ENCODE measurements at regions not wholly inside any gene's neighbourhood (a gene's known extent, or its start where the extent isn't known, plus 50 kb on each side); places are given as distances from the start of the nearest gene placed in this dataset.

DNA sequence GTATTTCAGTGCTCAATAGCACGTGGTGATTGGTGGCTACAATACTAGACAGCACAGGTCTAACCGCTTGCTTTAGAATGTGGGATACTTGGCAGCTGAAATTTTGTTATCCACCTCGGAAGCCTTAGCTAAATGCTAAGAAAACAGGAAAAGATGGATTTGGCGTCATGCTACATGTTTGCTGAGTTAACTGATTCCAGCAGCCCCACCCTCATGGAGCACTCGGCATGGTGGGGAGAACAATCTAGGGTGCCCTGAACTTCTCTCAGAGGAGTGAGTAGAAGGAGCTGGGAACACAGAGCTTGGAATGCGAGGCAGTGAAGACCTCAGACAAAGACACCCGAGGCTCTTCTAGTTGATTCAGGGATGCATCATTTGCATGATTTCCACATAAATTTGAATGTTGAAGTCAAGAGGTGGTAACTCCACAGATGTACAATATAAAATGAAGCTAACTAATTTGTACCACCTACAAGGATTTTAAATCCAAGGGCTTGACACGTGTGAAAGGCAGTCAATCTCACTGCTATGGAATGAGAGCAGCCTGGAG lies 145.1 kb upstream of the FSTL4 start:
- Histone ChIP-seq H3K4me3 (no peak overlapping the region), H3K9ac (no peak overlapping the region), H3K9me3 (replicated peaks in 1 of 11) (no peaks in the 10 kb centered on the region), H3K4me2 (no peak overlapping the region), H3K27ac (no peak overlapping the region), H3K4me1 (peaks cover 0 to 22% (median 11%) of the 10 kb centered on the region in 10 experiments; a peak in 17 of 20 replicates), H3K27me3 (no peaks in the 10 kb centered on the region), H4K20me1 (no peaks in the 10 kb centered on the region), H3K36me3 (no peaks in the 10 kb centered on the region)
- TF ChIP-seq Cebpa-rat (IDR thresholded peaks at IDR 0.05): no peak

- peaks cover 0 to 22% (median 11%) of the 10 kb centered on the region in 10 experiments; a peak in 17 of 20 replicates for H3K4me1 ChIP-seq
- H3K27ac ChIP-seq: no peak overlapping the region
- no peaks in the 10 kb centered on the region for H3K9me3 ChIP-seq (replicated peaks in 1 of 11)
- H3K27me3 ChIP-seq: no peaks in the 10 kb centered on the region
- H3K9ac ChIP-seq: no peak overlapping the region
- no peaks in the 10 kb centered on the region for H3K36me3 ChIP-seq
- peak overlapping the region in 8 of 11 experiments; percentile 13 to 68 (median 52); a peak in 15 of 22 replicates for H3K4me2 ChIP-seq
- H4K20me1 ChIP-seq: no peaks in the 10 kb centered on the region
- no peak for TF ChIP-seq Cebpa-rat (IDR thresholded peaks at IDR 0.05)
- H3K4me3 ChIP-seq: no peak overlapping the region
These were observed 144.4 kb upstream of the FSTL4 start for GRCh38 chr5:133756756-133757155.

DNA sequence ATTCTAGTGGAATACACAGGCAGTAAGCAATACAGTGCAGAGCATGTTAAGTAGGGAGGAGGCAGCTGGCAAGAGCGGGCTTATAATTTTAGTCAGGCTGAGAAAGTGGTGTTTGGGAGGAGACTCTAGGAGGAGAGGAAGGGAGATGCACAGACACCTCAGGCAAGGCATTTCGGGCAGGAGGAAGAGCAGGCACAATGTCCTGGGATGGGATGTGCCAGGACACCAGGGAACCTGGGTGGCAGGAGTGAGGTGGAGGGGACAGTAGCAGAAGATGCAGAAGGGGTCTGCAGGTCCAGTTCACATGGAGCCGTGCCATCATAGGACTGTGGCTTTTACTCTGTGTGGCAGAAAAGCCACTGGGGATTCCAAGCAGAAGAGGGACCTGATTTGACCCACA lies 143.7 kb upstream of the FSTL4 start:
- TF ChIP-seq Cebpa-rat (IDR thresholded peaks at IDR 0.05): no peak
- Histone ChIP-seq H3K36me3 (no peaks in the 10 kb centered on the region), H3K9me3 (replicated peaks in 1 of 11) (no peaks in the 10 kb centered on the region), H3K4me3 (no peak overlapping the region), H3K4me2 (peak overlapping the region in 8 of 11 experiments; percentile 13 to 68 (median 52); a peak in 13 of 22 replicates), H3K27ac (no peak overlapping the region), H3K27me3 (no peaks in the 10 kb centered on the region), H4K20me1 (no peaks in the 10 kb centered on the region), H3K4me1 (peaks cover 0 to 22% (median 11%) of the 10 kb centered on the region in 10 experiments; a peak in 17 of 20 replicates), H3K9ac (no peak overlapping the region)

DNA sequence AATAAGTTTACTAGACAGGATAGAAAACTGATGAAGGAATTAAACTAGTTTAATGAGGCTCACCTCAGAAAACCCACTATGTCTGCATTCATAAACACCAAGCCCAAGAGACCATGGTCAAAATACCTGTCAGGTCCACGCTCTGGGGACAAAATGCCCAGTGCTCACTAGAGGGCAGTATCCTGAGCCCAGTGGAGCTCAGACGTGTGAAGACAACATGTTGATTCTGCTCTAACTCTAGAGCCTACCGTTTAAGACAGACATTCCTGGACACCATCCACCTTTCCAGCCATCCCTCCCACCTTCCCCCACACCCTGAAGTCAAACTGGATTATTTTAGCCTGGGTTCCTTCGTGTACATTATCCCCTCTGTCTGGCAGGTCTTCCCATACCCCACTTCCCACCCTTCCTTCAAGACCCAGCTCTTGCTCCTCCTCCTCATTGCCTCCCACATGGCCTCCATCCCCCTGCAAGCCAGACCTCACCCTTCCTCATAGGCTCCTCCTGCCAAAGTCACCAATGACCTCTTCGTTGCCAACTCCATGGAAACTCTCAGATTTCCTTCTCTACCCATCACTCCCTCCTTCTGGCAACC lies 142.3 kb upstream of the FSTL4 start:
- Histone ChIP-seq H3K9ac (no peak overlapping the region), H3K9me3 (replicated peaks in 1 of 11) (no peaks in the 10 kb centered on the region), H4K20me1 (no peaks in the 10 kb centered on the region), H3K4me2 (peak overlapping the region in 2 of 11 experiments; percentile 5 to 17; a peak in 3 of 22 replicates), H3K27me3 (no peaks in the 10 kb centered on the region), H3K27ac (no peak overlapping the region), H3K4me1 (peaks cover 0 to 22% (median 10%) of the 10 kb centered on the region in 10 experiments; a peak in 16 of 20 replicates), H3K4me3 (no peak overlapping the region), H3K36me3 (no peaks in the 10 kb centered on the region; a peak in 1 of 22 replicates)
- no peak for TF ChIP-seq Cebpa-rat (IDR thresholded peaks at IDR 0.05)

DNA sequence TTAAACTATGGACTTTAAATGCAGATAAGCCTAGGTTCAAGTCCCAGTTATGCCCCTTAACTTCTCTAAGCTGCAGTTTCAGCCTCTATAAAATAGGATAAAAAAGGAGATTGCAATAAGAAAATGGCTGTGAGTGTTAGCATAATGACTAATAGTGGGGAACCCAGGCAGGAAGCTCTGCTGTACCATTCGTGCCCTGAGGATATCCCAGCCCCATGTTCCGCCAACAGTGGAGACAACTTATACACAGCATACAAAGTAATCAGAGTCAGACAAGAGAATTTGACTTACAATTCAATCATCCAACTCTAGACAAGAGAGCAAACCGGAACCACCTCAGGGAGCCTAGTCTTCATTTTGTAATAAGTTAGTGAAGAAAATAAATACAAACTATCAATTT lies 141.5 kb upstream of the FSTL4 start:
- TF ChIP-seq Cebpa-rat (IDR thresholded peaks at IDR 0.05): no peak
- Histone ChIP-seq H4K20me1 (no peaks in the 10 kb centered on the region), H3K4me1 (peaks cover 0 to 22% (median 10%) of the 10 kb centered on the region in 10 experiments; a peak in 16 of 20 replicates), H3K4me2 (peak overlapping the region in 1 of 11 experiments; percentile 28; a peak in 2 of 22 replicates), H3K27me3 (no peaks in the 10 kb centered on the region), H3K9me3 (replicated peaks in 1 of 11) (no peaks in the 10 kb centered on the region), H3K4me3 (no peak overlapping the region), H3K27ac (no peak overlapping the region), H3K36me3 (no peaks in the 10 kb centered on the region; a peak in 1 of 22 replicates), H3K9ac (no peak overlapping the region)

- H3K27ac ChIP-seq: no peak overlapping the region
These were observed 139.5 kb upstream of the FSTL4 start for GRCh38 chr5:133751846-133752245.

GRCh38 chr5:133751421-133751820 lies 139.1 kb upstream of the FSTL4 start:
- Histone ChIP-seq H3K4me3 (no peak overlapping the region), H3K4me1 (peaks cover 0 to 16% (median 5%) of the 10 kb centered on the region in 10 experiments; a peak in 16 of 20 replicates)
- TF ChIP-seq Cebpa-rat (IDR thresholded peaks at IDR 0.05): no peak

More at GRCh38 chr5:133751846-133752245, 139.5 kb upstream of the FSTL4 start:
- Histone ChIP-seq H3K4me2 (no peak overlapping the region), H3K27me3 (no peaks in the 10 kb centered on the region), H3K4me3 (no peak overlapping the region), H3K4me1 (peaks cover 0 to 20% (median 9%) of the 10 kb centered on the region in 10 experiments; a peak in 16 of 20 replicates), H3K9me3 (replicated peaks in 1 of 11) (peaks cover 0 to 5% (median 3%) of the 10 kb centered on the region in 11 experiments; a peak in 12 of 22 replicates), H4K20me1 (no peaks in the 10 kb centered on the region), H3K36me3 (no peaks in the 10 kb centered on the region; a peak in 1 of 22 replicates), H3K9ac (no peak overlapping the region)
- no peak for TF ChIP-seq Cebpa-rat (IDR thresholded peaks at IDR 0.05)

GRCh38 chr5:133750856-133751255 lies 138.5 kb upstream of the FSTL4 start:
- Histone ChIP-seq H3K9me3 (replicated peaks in 1 of 11) (peaks cover 0 to 7% (median 6%) of the 10 kb centered on the region in 11 experiments; a peak in 12 of 22 replicates), H3K36me3 (no peaks in the 10 kb centered on the region; a peak in 1 of 22 replicates), H3K27me3 (no peaks in the 10 kb centered on the region), H3K27ac (no peak overlapping the region), H3K4me3 (no peak overlapping the region), H3K4me2 (no peak overlapping the region), H3K9ac (no peak overlapping the region), H3K4me1 (peaks cover 0 to 10% (median under 1%) of the 10 kb centered on the region in 10 experiments; a peak in 5 of 20 replicates), H4K20me1 (no peaks in the 10 kb centered on the region)
- TF ChIP-seq Cebpa-rat (IDR thresholded peaks at IDR 0.05): no peak

More at GRCh38 chr5:133751421-133751820, 139.1 kb upstream of the FSTL4 start:
- Histone ChIP-seq H3K27ac (no peak overlapping the region), H3K27me3 (no peaks in the 10 kb centered on the region), H3K9me3 (replicated peaks in 1 of 11) (peaks cover 0 to 7% (median 6%) of the 10 kb centered on the region in 11 experiments; a peak in 12 of 22 replicates), H3K36me3 (no peaks in the 10 kb centered on the region; a peak in 1 of 22 replicates), H4K20me1 (no peaks in the 10 kb centered on the region), H3K9ac (no peak overlapping the region), H3K4me2 (no peak overlapping the region)

DNA sequence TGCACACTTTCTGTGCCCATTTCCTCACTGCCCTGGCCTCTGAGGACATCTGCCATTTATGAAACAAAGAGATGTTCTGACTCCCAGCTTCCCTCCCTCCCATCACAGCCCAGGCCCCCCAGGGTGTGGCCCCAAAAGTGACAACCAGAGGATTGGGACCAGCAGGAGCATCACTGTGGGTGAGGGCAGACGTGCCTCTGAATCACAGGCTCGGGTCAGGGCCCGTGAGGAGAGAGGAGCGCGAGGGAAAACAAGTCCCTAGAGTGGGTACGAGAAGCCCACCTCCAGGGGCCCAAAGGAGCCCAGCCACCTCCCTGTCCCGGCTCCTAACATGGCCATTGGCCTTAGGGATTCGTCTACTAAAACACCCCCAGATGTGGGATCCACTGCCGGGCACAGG lies 138.0 kb upstream of the FSTL4 start:
- Histone ChIP-seq H3K27ac (no peak overlapping the region), H3K9ac (no peak overlapping the region), H3K4me1 (peaks cover 0 to 9% (median 4%) of the 10 kb centered on the region in 10 experiments; a peak in 18 of 20 replicates), H3K4me3 (no peak overlapping the region), H3K27me3 (no peaks in the 10 kb centered on the region), H3K9me3 (replicated peaks in 1 of 11) (peaks cover 0 to 7% (median 6%) of the 10 kb centered on the region in 11 experiments; a peak in 12 of 22 replicates), H4K20me1 (no peaks in the 10 kb centered on the region), H3K4me2 (no peak overlapping the region), H3K36me3 (no peaks in the 10 kb centered on the region; a peak in 1 of 22 replicates)
- TF ChIP-seq Cebpa-rat (IDR thresholded peaks at IDR 0.05): no peak

Measured in BLaER1 treated with 17β-estradiol and CSF1 and Interleukin-3, amounts not matched to agents 10 nM and 100 nM (cell line).